GM13977 (cell line): ENCODE measurements at regions not wholly inside any gene's neighbourhood (a gene's known extent, or its start where the extent isn't known, plus 50 kb on each side); places are given as distances from the start of the nearest gene placed in this dataset.

Source experiments
- DNase-seq: peaks from one replicate; pipeline ENCODE4 v3.0.0; 2012; ENCODE audit warnings: low spot score
- CTCF ChIP-seq: IDR thresholded peaks from 2 replicates; pipeline ENCODE4 v1.5.1; 2012; ENCODE audit warnings: mild to moderate bottlenecking, control low read depth; ENCODE audit not compliant: insufficient read depth; ENCODE audit errors: extremely low read depth, missing control alignments
- in situ Hi-C: fragments of 300-500 bp; cut with MboI; formaldehyde crosslinking; loops from one replicate; pipeline ENCODE4 v1.12.0; 2022; ENCODE audit warnings: low sequenced_read_pairs, low pct_unique_long_range_greater_than_20kb, mixed read lengths, inconsistent platforms; ENCODE audit not compliant: unreplicated experiment

DNA sequence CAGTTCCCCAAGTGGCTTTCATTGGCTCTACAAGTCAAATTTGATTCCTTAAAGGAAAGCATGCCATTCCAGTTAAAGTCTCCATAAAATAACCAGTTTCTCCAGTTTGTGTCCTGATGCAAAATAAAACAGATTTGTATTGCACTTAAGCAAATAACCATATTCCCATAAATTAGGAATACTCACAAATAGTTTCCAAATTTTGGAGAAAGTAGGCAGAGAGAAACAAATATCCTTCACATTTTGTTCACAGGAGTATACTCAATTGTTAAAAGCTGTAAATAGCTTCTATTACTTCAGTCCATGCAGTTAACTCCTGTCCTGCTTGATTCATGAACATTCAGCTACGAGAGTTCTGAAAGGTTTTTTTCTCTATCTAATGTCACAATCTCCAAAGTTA, 281.4 kb upstream of the RGS17 start:
- DNase-seq, result no peak
- in situ Hi-C loops, result no loop called here
- TF ChIP-seq CTCF, result no peak

DNA sequence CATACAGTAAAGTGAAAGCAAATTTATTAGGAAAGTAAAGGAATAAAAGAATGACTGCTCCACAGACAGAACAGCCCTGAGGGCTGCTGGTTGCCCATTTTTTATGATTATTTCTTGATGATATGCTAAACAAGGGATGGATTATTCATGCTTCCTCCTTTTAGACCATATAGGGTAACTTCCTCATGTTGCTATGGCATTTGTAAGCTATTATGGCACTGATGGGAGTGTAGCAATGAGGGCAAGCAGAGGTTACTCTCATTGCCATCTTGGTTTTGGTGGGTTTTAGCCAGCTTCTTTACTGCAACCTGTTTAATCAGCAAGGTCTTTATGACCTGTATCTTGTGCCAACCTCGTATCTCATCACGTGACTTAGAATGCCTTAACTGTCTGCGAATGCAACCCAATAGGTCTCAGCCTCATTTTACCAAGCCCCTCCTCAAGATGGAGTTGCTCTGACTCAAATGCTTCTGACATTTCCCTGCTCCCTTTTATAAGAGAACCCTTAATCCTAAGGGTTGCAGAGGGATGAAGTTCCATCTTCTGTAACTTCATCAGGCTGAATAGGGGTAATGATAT, 280.1 kb upstream of the RGS17 start:
- DNase-seq, result no peak
- in situ Hi-C loops, result no loop called here
- no peak for TF ChIP-seq CTCF

- no peak for DNase-seq
- in situ Hi-C loops, result no loop called here
- no peak for TF ChIP-seq CTCF
These were observed 274.8 kb upstream of the RGS17 start for GRCh38 chr6:153405931-153406330.

GRCh38 chr6:153401751-153402150, 270.7 kb upstream of the RGS17 start:
- DNase-seq, result no peak
- no peak for TF ChIP-seq CTCF
- in situ Hi-C loops, result no loop called here

DNA sequence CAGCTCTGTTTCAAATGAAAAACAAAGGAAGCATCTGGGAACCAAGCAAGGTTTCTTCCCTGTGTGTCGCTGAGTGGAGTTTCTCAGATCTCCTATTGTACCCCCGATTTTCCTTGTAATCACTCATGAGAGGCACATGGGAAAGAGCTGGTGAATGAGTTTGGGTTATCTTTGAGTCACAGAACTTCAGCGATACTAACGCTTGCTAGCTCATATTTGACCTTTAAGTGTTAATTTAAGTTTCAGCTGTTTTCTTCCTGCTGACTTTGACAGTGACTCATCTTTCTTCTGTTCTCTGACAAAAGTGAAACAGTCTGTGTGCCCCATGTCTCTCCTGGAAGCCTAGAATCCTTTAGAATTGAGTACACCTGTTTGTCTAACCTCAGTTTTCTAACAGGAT, 261.1 kb upstream of the RGS17 start:
- no peak for DNase-seq
- in situ Hi-C loops, result no loop called here
- no peak for TF ChIP-seq CTCF

DNA sequence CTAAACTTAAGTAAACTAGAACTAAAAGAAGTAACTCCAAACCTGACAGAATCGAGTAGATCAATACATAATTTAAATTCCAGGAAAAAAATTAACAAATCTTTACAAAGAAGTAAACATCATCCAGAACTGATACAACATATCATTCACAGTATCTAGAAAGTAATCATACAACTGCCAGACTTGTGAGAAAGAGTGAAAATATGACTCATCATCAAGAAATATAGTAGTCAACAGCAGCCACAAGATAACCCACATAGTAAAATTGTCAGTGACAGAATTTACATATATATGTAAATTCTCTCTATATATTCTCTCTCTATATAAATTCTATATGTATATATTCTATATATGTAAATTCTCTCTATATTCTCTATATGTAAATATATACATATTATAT, 242.8 kb upstream of the RGS17 start:
- in situ Hi-C loops, result no loop called here
- no peak for DNase-seq
- no peak for TF ChIP-seq CTCF

- no peak for TF ChIP-seq CTCF
- DNase-seq, result no peak
- in situ Hi-C loops, result no loop called here
These were observed 237.0 kb upstream of the RGS17 start for GRCh38 chr6:153368131-153368530.
